ENCODE measurements at regions not wholly inside any gene's neighbourhood (a gene's known extent, or its start where the extent isn't known, plus 50 kb on each side); places are given as distances from the start of the nearest gene placed in this dataset.

DNA sequence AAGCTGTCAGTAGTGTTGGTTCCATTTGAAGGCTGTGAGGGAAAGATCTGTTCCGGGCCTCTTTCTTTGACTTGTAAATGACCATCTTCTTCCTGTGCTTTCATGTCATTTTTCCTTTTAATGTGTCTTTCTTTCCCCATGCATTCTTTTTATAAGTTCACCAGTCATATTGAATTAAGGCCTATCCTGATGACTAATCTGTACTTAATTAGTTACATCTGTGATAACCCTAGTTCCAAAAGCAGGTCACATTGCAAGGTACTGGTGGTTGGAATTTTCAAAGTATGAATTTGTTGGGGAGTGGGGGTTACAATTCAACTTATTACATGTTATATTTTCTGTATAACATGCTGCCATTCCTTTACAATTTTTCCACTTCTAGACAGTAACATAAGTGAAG is 1642.1 kb upstream of the FLRT2 start:
- Histone ChIP-seq H4K20me1 (ENCODE audit: insufficient read depth) (no peaks in the 10 kb centered on the region), H3K9me3 (ENCODE audit: low read length) (no peaks in the 10 kb centered on the region), H3F3A (ENCODE audit: insufficient read depth, low read length, poor library complexity, severe bottlenecking) (no peaks in the 10 kb centered on the region), H3K4me2 (ENCODE audit: low read length) (no peak overlapping the region), H3K79me2 (replicated peaks; ENCODE audit: insufficient read depth, low read length) (no peaks in the 10 kb centered on the region), H3K27me3 (ENCODE audit: insufficient read depth, low read depth, low read length) (no peaks in the 10 kb centered on the region), H3K36me3 (ENCODE audit: insufficient read depth, low read length) (no peaks in the 10 kb centered on the region), H2AFZ (ENCODE audit: low read depth, low read length) (no peak overlapping the region), H3K9ac (ENCODE audit: low read length) (no peak overlapping the region), H3K4me3 (ENCODE audit: low read length) (no peak overlapping the region), H3K9me2 (ENCODE audit: insufficient read depth, low read length) (no peaks in the 10 kb centered on the region), H3K27ac (ENCODE audit: low read length) (no peak overlapping the region)
- TF ChIP-seq EZH2 (IDR thresholded peaks at IDR 0.05; ENCODE audit: borderline replicate concordance, insufficient read depth, low read length, poor library complexity, severe bottlenecking) (no peak), POLR2AphosphoS5 (IDR thresholded peaks at IDR 0.05) (no peak), RAD21 (conservative IDR thresholded peaks at IDR 0.05) (no peak), TAF1 (IDR thresholded peaks at IDR 0.05; ENCODE audit: low read depth) (no peak), MXI1 (conservative IDR thresholded peaks at IDR 0.05; ENCODE audit: poor library complexity, severe bottlenecking) (no peak), SMC3 (conservative IDR thresholded peaks at IDR 0.05; ENCODE audit: poor library complexity) (no peak), EP300 (conservative IDR thresholded peaks at IDR 0.05; ENCODE audit: poor library complexity, severe bottlenecking) (no peak)
- TF ChIP-seq, protein P1, sequence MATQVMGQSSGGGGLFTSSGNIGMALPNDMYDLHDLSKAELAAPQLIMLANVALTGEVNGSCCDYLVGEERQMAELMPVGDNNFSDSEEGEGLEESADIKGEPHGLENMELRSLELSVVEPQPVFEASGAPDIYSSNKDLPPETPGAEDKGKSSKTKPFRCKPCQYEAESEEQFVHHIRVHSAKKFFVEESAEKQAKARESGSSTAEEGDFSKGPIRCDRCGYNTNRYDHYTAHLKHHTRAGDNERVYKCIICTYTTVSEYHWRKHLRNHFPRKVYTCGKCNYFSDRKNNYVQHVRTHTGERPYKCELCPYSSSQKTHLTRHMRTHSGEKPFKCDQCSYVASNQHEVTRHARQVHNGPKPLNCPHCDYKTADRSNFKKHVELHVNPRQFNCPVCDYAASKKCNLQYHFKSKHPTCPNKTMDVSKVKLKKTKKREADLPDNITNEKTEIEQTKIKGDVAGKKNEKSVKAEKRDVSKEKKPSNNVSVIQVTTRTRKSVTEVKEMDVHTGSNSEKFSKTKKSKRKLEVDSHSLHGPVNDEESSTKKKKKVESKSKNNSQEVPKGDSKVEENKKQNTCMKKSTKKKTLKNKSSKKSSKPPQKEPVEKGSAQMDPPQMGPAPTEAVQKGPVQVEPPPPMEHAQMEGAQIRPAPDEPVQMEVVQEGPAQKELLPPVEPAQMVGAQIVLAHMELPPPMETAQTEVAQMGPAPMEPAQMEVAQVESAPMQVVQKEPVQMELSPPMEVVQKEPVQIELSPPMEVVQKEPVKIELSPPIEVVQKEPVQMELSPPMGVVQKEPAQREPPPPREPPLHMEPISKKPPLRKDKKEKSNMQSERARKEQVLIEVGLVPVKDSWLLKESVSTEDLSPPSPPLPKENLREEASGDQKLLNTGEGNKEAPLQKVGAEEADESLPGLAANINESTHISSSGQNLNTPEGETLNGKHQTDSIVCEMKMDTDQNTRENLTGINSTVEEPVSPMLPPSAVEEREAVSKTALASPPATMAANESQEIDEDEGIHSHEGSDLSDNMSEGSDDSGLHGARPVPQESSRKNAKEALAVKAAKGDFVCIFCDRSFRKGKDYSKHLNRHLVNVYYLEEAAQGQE (IDR thresholded peaks at IDR 0.05; ENCODE audit: borderline replicate concordance), result no peak
- TF ChIP-seq, protein P2, sequence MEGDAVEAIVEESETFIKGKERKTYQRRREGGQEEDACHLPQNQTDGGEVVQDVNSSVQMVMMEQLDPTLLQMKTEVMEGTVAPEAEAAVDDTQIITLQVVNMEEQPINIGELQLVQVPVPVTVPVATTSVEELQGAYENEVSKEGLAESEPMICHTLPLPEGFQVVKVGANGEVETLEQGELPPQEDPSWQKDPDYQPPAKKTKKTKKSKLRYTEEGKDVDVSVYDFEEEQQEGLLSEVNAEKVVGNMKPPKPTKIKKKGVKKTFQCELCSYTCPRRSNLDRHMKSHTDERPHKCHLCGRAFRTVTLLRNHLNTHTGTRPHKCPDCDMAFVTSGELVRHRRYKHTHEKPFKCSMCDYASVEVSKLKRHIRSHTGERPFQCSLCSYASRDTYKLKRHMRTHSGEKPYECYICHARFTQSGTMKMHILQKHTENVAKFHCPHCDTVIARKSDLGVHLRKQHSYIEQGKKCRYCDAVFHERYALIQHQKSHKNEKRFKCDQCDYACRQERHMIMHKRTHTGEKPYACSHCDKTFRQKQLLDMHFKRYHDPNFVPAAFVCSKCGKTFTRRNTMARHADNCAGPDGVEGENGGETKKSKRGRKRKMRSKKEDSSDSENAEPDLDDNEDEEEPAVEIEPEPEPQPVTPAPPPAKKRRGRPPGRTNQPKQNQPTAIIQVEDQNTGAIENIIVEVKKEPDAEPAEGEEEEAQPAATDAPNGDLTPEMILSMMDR (IDR thresholded peaks at IDR 0.05; ENCODE audit: poor library complexity, severe bottlenecking), result no peak

DNA sequence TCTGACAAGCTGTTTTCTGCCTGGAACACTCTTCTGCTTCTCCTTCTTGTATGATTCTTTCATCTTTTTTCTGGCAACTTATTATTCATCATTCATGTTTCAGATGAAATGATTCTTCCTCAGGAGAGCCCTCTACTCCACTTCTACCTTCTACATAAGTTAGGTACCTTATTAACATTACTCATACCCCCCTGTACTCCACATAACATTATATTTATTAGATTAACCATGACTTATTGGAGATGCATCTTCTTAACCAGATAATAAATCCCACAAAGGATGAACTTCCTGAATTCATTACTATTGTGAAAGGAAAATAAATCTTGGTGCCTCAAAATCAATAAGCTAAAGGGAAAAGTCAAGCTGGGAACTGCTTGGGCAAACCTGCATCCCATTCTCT is 1636.5 kb upstream of the FLRT2 start:
- H3K36me3 ChIP-seq (ENCODE audit: insufficient read depth, low read length), result no peaks in the 10 kb centered on the region
- no peaks in the 10 kb centered on the region for H4K20me1 ChIP-seq (ENCODE audit: insufficient read depth)
- no peak overlapping the region for H3K4me3 ChIP-seq (ENCODE audit: low read length)
- H3K9me2 ChIP-seq (ENCODE audit: insufficient read depth, low read length), result no peaks in the 10 kb centered on the region
- H3K9me3 ChIP-seq (ENCODE audit: low read length), result no peaks in the 10 kb centered on the region
- H2AFZ ChIP-seq (ENCODE audit: low read depth, low read length), result no peak overlapping the region
- TF ChIP-seq, protein P1 (IDR thresholded peaks at IDR 0.05; ENCODE audit: borderline replicate concordance), result no peak
- TF ChIP-seq POLR2AphosphoS5 (IDR thresholded peaks at IDR 0.05) (no peak), RAD21 (conservative IDR thresholded peaks at IDR 0.05) (no peak), EZH2 (IDR thresholded peaks at IDR 0.05; ENCODE audit: borderline replicate concordance, insufficient read depth, low read length, poor library complexity, severe bottlenecking) (no peak), SMC3 (conservative IDR thresholded peaks at IDR 0.05; ENCODE audit: poor library complexity) (no peak), TAF1 (IDR thresholded peaks at IDR 0.05; ENCODE audit: low read depth) (no peak), MXI1 (conservative IDR thresholded peaks at IDR 0.05; ENCODE audit: poor library complexity, severe bottlenecking) (no peak), EP300 (conservative IDR thresholded peaks at IDR 0.05; ENCODE audit: poor library complexity, severe bottlenecking) (no peak)
- TF ChIP-seq, protein P2 (IDR thresholded peaks at IDR 0.05; ENCODE audit: poor library complexity, severe bottlenecking), result no peak
- no peaks in the 10 kb centered on the region for H3K79me2 ChIP-seq (replicated peaks; ENCODE audit: insufficient read depth, low read length)
- no peak overlapping the region for H3K27ac ChIP-seq (ENCODE audit: low read length)
- H3K9ac ChIP-seq (ENCODE audit: low read length), result no peak overlapping the region
- no peaks in the 10 kb centered on the region for H3F3A ChIP-seq (ENCODE audit: insufficient read depth, low read length, poor library complexity, severe bottlenecking)
- no peak overlapping the region for H3K4me2 ChIP-seq (ENCODE audit: low read length)
- no peaks in the 10 kb centered on the region for H3K27me3 ChIP-seq (ENCODE audit: insufficient read depth, low read depth, low read length)
